LNCaP clone FGC (cell line): ENCODE measurements at regions not wholly inside any gene's neighbourhood (a gene's known extent, or its start where the extent isn't known, plus 50 kb on each side); places are given as distances from the start of the nearest gene placed in this dataset.

Experiments used
- DNase-seq: peaks from one replicate; pipeline ENCODE4 v3.0.0-alpha.2; 2011; ENCODE audit warnings: low read depth
- H3K4me3 ChIP-seq: 2 replicates; pipeline ENCODE4 v1.5.1; 2011; ENCODE audit warnings: mild to moderate bottlenecking, low read depth, low read length, control low read depth
- CTCF ChIP-seq: IDR thresholded peaks from 2 replicates; pipeline ENCODE4 v1.5.1; 2012; ENCODE audit warnings: mild to moderate bottlenecking; ENCODE audit not compliant: control insufficient read depth, insufficient read depth; ENCODE audit errors: extremely low read depth

- no peak for DNase-seq
- H3K4me3 ChIP-seq: no peak overlapping the region
- TF ChIP-seq CTCF: no peak
These were observed 385.2 kb upstream of the KLF6 start for GRCh38 chr10:4170181-4170580.

- no peak overlapping the region for H3K4me3 ChIP-seq
- no peak for DNase-seq
- TF ChIP-seq CTCF: no peak
These were observed 384.4 kb upstream of the KLF6 start for GRCh38 chr10:4169448-4169847.

GRCh38 chr10:4167216-4167615, 382.2 kb upstream of the KLF6 start:
- no peak overlapping the region for H3K4me3 ChIP-seq
- no peak for DNase-seq
- no peak for TF ChIP-seq CTCF

GRCh38 chr10:4162571-4163286, 377.7 kb upstream of the KLF6 start:
- no peak for TF ChIP-seq CTCF
- no peak overlapping the region for H3K4me3 ChIP-seq
- DNase-seq: no peak

GRCh38 chr10:4159173-4159572, 374.2 kb upstream of the KLF6 start:
- TF ChIP-seq CTCF: no peak
- H3K4me3 ChIP-seq: no peak overlapping the region
- no peak for DNase-seq

GRCh38 chr10:4154191-4154715, 369.2 kb upstream of the KLF6 start:
- no peak overlapping the region for H3K4me3 ChIP-seq
- no peak for DNase-seq
- no peak for TF ChIP-seq CTCF

GRCh38 chr10:4151466-4151865, 366.5 kb upstream of the KLF6 start:
- no peak overlapping the region for H3K4me3 ChIP-seq
- no peak for DNase-seq
- no peak for TF ChIP-seq CTCF
